Mesothelial cell of epicardium (in vitro differentiated cells): ENCODE measurements at regions not wholly inside any gene's neighbourhood (a gene's known extent, or its start where the extent isn't known, plus 50 kb on each side); places are given as distances from the start of the nearest gene placed in this dataset.

Source experiments
- DNase-seq, 2 experiments: peaks; one replicate each; pipeline ENCODE4 v3.0.0; 2021; ENCODE audit warnings: low spot score in 2 of 2; ENCODE audit not compliant: unreplicated experiment in 2 of 2
- H3K27ac Mint-ChIP-seq: 2 replicates; pipeline ENCODE4 v1.8.0; 2021; ENCODE audit warnings: mixed read lengths
- H3K27me3 Mint-ChIP-seq: 2 replicates; pipeline ENCODE4 v1.8.0; 2021; ENCODE audit warnings: low read depth, mixed read lengths
- H3K36me3 Mint-ChIP-seq: 2 replicates; pipeline ENCODE4 v1.8.0; 2021; ENCODE audit warnings: mixed read lengths
- H3K4me1 Mint-ChIP-seq: 2 replicates; pipeline ENCODE4 v1.8.0; 2021; ENCODE audit warnings: mixed read lengths
- H3K4me3 Mint-ChIP-seq: 2 replicates; pipeline ENCODE4 v1.8.0; 2021; ENCODE audit warnings: mild to moderate bottlenecking, moderate library complexity, mixed read lengths
- H3K9me3 Mint-ChIP-seq: 2 replicates; pipeline ENCODE4 v1.8.0; 2021; ENCODE audit warnings: mixed read lengths
- TF ChIP-seq, protein P1 (sequence below): fragments of 200-600 bp; sonication (generic); IDR thresholded peaks from one replicate; pipeline ENCODE4 v1.5.0; 2021; ENCODE audit warnings: antibody characterized with exemption; ENCODE audit not compliant: unreplicated experiment

DNA sequence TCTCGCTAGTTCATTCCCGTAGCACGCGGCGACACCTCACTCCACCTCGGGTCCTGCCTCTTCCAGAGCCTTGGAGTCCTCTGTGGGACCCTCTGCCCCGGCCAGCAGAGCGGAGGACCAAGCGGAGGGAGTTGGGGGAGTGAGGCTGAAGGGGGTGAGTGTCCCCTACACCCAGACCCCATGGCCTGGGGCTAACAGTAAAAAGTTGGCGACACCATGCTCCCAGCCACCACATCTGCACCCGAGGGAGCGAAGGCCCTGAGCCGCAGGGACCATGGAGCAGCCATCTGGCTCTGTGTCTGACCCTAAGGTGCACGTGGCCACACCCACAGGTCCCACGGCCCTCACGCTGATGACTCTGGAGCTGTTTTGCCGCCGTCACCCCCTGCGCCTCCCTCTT is 293.8 kb downstream of the BRD1 start:
- no peaks in the 10 kb centered on the region for H3K9me3 Mint-ChIP-seq
- DNase-seq: no peak
- no peaks in the 10 kb centered on the region for H3K36me3 Mint-ChIP-seq
- H3K27me3 Mint-ChIP-seq: peaks cover 10% of the 10 kb centered on the region
- no peak overlapping the region for H3K27ac Mint-ChIP-seq
- peaks cover 17% of the 10 kb centered on the region for H3K4me1 Mint-ChIP-seq
- no peak overlapping the region for H3K4me3 Mint-ChIP-seq
- TF ChIP-seq, protein P1, sequence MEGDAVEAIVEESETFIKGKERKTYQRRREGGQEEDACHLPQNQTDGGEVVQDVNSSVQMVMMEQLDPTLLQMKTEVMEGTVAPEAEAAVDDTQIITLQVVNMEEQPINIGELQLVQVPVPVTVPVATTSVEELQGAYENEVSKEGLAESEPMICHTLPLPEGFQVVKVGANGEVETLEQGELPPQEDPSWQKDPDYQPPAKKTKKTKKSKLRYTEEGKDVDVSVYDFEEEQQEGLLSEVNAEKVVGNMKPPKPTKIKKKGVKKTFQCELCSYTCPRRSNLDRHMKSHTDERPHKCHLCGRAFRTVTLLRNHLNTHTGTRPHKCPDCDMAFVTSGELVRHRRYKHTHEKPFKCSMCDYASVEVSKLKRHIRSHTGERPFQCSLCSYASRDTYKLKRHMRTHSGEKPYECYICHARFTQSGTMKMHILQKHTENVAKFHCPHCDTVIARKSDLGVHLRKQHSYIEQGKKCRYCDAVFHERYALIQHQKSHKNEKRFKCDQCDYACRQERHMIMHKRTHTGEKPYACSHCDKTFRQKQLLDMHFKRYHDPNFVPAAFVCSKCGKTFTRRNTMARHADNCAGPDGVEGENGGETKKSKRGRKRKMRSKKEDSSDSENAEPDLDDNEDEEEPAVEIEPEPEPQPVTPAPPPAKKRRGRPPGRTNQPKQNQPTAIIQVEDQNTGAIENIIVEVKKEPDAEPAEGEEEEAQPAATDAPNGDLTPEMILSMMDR: no peak

DNA sequence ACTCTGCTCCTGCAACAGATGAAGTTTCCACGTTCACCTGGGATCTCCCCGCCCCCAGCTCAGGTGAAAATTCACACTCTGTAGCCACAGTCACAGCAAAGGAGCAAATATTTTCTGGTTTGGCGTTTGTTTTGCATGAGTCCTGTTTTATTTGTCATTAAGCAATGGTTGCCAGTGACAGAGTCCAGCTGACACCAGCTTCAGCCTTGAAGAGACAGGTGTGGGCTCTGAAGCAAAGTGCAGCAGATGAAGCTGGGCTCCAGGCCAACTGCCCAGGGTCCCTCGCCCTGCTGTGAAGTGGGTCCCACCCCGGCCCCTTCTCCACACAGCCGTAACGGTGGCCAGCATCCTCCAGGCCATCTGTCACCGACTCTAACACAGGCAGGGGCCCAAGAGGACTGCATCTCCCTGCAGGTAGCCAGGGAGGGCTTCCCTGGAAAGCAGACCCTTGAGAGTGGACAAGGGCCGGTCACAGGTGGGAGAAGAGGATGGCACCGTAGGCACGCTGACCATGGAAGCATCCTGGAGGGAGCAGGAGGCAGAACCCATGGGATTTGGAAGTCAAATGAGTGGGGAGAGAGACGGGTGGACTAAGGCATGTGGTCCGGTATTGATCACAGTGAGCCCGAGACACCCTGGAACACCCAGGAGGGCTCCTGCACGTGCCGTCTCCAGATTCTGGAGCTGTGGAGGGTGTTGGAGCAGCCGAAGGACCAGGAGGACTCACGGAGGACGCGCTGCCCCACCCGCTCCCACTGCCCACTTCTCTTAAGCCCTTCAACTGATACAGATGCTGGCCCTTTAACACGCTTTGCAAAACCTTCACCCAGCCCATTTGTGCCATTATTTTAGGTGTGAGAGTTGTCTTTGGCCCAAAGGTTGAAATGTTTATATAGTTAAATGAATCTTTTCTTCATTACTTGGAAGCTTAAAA is 294.5 kb downstream of the BRD1 start:
- Mint-ChIP-seq H3K4me1 (peaks cover 17% of the 10 kb centered on the region), H3K27me3 (peaks cover 9% of the 10 kb centered on the region), H3K36me3 (no peaks in the 10 kb centered on the region), H3K4me3 (no peak overlapping the region), H3K27ac (no peak overlapping the region), H3K9me3 (no peaks in the 10 kb centered on the region)
- TF ChIP-seq, protein P1: no peak
- DNase-seq: no peak

DNA sequence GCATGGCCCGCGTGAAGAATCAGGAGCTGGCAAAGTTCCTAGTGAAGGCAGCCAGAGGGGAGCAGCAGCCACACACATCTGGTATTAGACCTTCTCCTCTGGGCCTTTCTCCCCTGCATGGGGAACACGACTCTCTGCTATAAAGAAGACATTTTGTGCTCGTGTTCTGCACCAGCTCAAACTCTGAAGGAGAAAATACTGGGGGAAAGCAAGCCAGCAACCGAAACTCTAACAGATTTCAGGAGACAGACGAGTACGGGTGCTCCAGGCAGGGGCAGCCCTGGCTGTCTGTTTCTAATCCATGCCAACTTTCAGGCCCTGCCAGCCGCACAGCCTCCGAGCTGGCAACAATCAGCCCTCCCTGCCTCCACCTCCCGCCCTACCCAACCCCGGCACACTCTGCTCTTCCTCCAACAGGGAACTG is 296.3 kb downstream of the BRD1 start:
- peaks cover 9% of the 10 kb centered on the region for H3K4me1 Mint-ChIP-seq
- TF ChIP-seq, protein P1: no peak
- no peaks in the 10 kb centered on the region for H3K36me3 Mint-ChIP-seq
- no peaks in the 10 kb centered on the region for H3K9me3 Mint-ChIP-seq
- DNase-seq: no peak
- peaks cover 14% of the 10 kb centered on the region for H3K27me3 Mint-ChIP-seq
- H3K4me3 Mint-ChIP-seq: no peak overlapping the region
- no peak overlapping the region for H3K27ac Mint-ChIP-seq

DNA sequence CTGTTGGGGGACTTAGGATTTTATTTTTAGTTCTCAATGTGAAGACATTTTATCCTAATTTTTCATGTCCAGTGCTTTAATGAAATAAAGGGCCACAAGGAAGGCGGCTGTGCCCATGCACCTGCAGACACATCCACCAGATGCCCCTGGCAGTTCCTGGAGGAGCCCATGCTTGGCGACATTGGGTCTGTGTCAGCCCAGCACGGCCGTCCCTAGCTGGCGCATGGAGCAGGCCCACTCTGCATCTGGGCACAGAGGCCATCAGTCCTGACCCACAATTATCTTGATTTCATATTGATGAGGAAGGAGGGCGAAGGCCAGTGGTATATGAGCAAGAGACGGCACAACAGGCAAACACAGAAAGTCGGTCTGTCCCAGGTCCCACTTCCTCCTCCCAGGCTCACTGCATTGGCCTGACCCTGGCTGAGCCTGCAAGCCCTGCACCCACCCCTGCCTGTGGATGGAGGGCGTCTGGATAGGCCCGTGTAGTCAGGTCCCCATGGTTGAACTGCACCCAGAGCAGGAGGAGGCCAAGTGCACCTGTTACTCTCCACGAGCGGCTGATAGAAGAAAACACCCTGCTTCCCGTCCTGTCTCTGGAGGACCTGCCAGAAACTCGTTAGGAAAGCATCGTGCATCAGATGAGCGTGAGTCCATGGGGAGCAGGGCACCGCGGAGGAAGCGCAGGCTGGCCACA is 296.9 kb downstream of the BRD1 start:
- H3K36me3 Mint-ChIP-seq: no peaks in the 10 kb centered on the region
- peaks cover 4% of the 10 kb centered on the region for H3K4me1 Mint-ChIP-seq
- DNase-seq: no peak

DNA sequence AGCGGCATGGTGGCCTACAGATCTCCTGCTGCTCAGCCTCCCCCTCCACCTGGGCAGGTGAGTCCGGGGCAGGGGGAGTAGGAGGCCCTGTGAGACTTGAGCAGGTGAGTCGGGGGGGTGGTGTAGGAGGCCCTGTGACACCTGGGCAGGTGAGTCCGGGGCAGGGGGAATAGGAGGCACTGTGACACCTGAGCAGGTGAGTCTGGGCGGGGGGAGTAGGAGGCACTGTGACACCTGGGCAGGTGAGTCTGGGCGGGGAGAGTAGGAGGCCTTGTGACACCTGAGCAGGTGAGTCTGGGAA is 299.3 kb downstream of the BRD1 start:
- Mint-ChIP-seq H3K27ac (no peak overlapping the region), H3K4me1 (no peaks in the 10 kb centered on the region), H3K9me3 (no peaks in the 10 kb centered on the region), H3K36me3 (no peaks in the 10 kb centered on the region), H3K27me3 (peaks cover 8% of the 10 kb centered on the region), H3K4me3 (no peak overlapping the region)
- DNase-seq: no peak
- TF ChIP-seq, protein P1: no peak

More for the DNA sequence above, 296.9 kb downstream of the BRD1 start:
- H3K9me3 Mint-ChIP-seq: no peaks in the 10 kb centered on the region
- H3K27ac Mint-ChIP-seq: no peak overlapping the region
- H3K4me3 Mint-ChIP-seq: no peak overlapping the region
- TF ChIP-seq, protein P1: no peak
- peaks cover 14% of the 10 kb centered on the region for H3K27me3 Mint-ChIP-seq
